OCI-LY1 (cell line): ENCODE measurements at regions not wholly inside any gene's neighbourhood (a gene's known extent, or its start where the extent isn't known, plus 50 kb on each side); places are given as distances from the start of the nearest gene placed in this dataset.

Experiments used
- H2AFZ ChIP-seq: fragments of 200-600 bp; sonication (generic), shearing (Covaris generic); 2 replicates; pipeline ENCODE4 v1.6.0; 2014; ENCODE audit warnings: antibody characterized with exemption, mild to moderate bottlenecking, low read length
- H3F3A ChIP-seq: fragments of 200-600 bp; sonication (generic), shearing (Covaris generic); 2 replicates; pipeline ENCODE4 v1.6.0; 2014; ENCODE audit warnings: mild to moderate bottlenecking, antibody characterized with exemption, low read length, moderate library complexity; ENCODE audit not compliant: insufficient read depth
- H3K27ac ChIP-seq: fragments of 200-600 bp; sonication (generic); 2 replicates; pipeline ENCODE4 v1.5.1; 2014; ENCODE audit warnings: low read length, mixed run types, mild to moderate bottlenecking, low read depth; ENCODE audit not compliant: poor library complexity, severe bottlenecking
- H3K27me3 ChIP-seq: fragments of 200-600 bp; sonication (generic); 2 replicates; pipeline ENCODE4 v1.6.0; 2014; ENCODE audit warnings: antibody characterized with exemption, mild to moderate bottlenecking, low read length, moderate library complexity; ENCODE audit not compliant: insufficient read depth
- H3K36me3 ChIP-seq: fragments of 200-600 bp; sonication (generic); 2 replicates; pipeline ENCODE4 v1.6.1; 2014; ENCODE audit warnings: mild to moderate bottlenecking, antibody characterized with exemption, low read length, moderate library complexity, mixed read lengths; ENCODE audit not compliant: insufficient read depth
- H3K4me1 ChIP-seq: fragments of 200-600 bp; sonication (generic); 2 replicates; pipeline ENCODE4 v1.5.1; 2014; ENCODE audit warnings: mild to moderate bottlenecking, low read length, moderate library complexity; ENCODE audit not compliant: insufficient read depth, severe bottlenecking
- H3K4me2 ChIP-seq: fragments of 200-600 bp; sonication (generic), shearing (Covaris generic); 2 replicates; pipeline ENCODE4 v1.6.1; 2014; ENCODE audit warnings: low read length
- H3K4me3 ChIP-seq: fragments of 200-600 bp; sonication (generic); 2 replicates; pipeline ENCODE4 v1.5.1; 2014; ENCODE audit warnings: low read length, low read depth, mild to moderate bottlenecking, mixed read lengths; ENCODE audit not compliant: poor library complexity, severe bottlenecking
- H3K79me2 ChIP-seq: fragments of 200-600 bp; shearing (Covaris generic); 2 replicates; pipeline ENCODE4 v1.6.1; 2016; ENCODE audit warnings: mixed run types, low read length, mixed read lengths; ENCODE audit not compliant: insufficient read depth
- H3K9ac ChIP-seq: fragments of 200-600 bp; sonication (generic), shearing (Covaris generic); 2 replicates; pipeline ENCODE4 v1.6.1; 2014; ENCODE audit warnings: mild to moderate bottlenecking, low read length, mixed read lengths
- H3K9me2 ChIP-seq: fragments of 200-600 bp; sonication (generic), shearing (Covaris generic); 2 replicates; pipeline ENCODE4 v1.6.1; 2014; ENCODE audit warnings: low read depth, mild to moderate bottlenecking, low read length, mixed read lengths
- H3K9me3 ChIP-seq: fragments of 200-600 bp; shearing (Covaris generic); 2 replicates; pipeline ENCODE4 v1.6.1; 2014; ENCODE audit warnings: low read length, mixed read lengths
- H4K20me1 ChIP-seq: fragments of 200-600 bp; sonication (generic), shearing (Covaris generic); 2 replicates; pipeline ENCODE4 v1.6.0; 2016; ENCODE audit warnings: mild to moderate bottlenecking, low read length; ENCODE audit not compliant: insufficient read depth
- EZH2 ChIP-seq: fragments of 200-600 bp; sonication (generic), shearing (Covaris generic); IDR thresholded peaks from 2 replicates; pipeline ENCODE4 v1.8.0; 2017; ENCODE audit warnings: borderline replicate concordance, mixed run types, mild to moderate bottlenecking, antibody characterized with exemption, low read length, moderate library complexity, mixed read lengths
- TF ChIP-seq, protein P1 (sequence below): fragments of 200-600 bp; sonication (generic), shearing (Covaris generic); IDR thresholded peaks from 2 replicates; pipeline ENCODE4 v1.5.1; 2017; ENCODE audit warnings: mild to moderate bottlenecking, antibody characterized with exemption, low read length, moderate library complexity, mixed read lengths

DNA sequence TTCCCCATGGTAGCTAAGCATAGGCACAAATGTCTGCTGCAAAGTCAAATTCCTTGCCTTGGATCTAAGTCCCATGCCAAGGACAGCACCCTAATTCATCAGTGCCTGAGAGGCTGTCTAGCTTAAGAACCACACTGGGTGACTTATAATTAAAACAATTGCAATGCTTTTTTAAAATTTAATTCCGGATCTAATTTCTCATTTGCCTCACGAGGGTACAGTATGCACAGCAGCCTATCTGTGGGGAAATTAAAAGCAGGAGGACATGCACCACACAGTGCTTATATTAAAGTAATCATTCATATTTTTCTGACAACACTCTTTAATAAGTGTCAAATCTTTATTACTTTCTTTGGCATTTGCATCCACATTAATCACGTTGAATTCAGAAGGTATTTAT lies 378.8 kb downstream of the GPAM start:
- H3K79me2 ChIP-seq: no peaks in the 10 kb centered on the region

DNA sequence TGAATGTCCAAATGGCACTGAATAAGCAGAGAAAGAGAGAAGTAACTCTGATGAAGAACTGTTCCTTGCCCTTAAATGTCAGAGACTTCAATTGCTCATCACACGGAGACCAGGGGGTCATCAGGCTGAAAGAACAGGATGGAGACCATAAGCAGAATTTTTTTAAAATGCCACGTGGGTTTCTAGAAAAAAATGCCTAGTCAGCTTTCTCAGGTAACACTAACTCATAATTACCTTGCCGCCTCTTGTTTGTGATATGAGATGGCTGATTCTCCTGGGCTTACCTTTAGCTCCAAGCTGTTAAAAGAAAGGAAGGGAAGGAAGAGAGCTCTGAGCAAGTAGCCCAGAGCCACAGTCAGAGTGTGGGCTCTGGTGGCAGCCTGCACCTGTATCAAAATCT lies 372.0 kb downstream of the GPAM start:
- Histone ChIP-seq H3K27ac (no peak overlapping the region), H3K9me2 (no peaks in the 10 kb centered on the region), H3K9me3 (no peaks in the 10 kb centered on the region), H3K4me1 (no peaks in the 10 kb centered on the region), H2AFZ (no peak overlapping the region), H3K4me3 (no peak overlapping the region), H4K20me1 (no peaks in the 10 kb centered on the region), H3K36me3 (no peaks in the 10 kb centered on the region), H3K79me2 (no peaks in the 10 kb centered on the region), H3K27me3 (no peaks in the 10 kb centered on the region), H3K4me2 (no peak overlapping the region), H3F3A (no peaks in the 10 kb centered on the region), H3K9ac (no peak overlapping the region)
- TF ChIP-seq, protein P1, sequence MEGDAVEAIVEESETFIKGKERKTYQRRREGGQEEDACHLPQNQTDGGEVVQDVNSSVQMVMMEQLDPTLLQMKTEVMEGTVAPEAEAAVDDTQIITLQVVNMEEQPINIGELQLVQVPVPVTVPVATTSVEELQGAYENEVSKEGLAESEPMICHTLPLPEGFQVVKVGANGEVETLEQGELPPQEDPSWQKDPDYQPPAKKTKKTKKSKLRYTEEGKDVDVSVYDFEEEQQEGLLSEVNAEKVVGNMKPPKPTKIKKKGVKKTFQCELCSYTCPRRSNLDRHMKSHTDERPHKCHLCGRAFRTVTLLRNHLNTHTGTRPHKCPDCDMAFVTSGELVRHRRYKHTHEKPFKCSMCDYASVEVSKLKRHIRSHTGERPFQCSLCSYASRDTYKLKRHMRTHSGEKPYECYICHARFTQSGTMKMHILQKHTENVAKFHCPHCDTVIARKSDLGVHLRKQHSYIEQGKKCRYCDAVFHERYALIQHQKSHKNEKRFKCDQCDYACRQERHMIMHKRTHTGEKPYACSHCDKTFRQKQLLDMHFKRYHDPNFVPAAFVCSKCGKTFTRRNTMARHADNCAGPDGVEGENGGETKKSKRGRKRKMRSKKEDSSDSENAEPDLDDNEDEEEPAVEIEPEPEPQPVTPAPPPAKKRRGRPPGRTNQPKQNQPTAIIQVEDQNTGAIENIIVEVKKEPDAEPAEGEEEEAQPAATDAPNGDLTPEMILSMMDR: no peak
- TF ChIP-seq EZH2: no peak

More for the DNA sequence above, 378.8 kb downstream of the GPAM start:
- no peaks in the 10 kb centered on the region for H3K36me3 ChIP-seq
- H2AFZ ChIP-seq: no peak overlapping the region
- H3K27ac ChIP-seq: no peak overlapping the region
- H3K27me3 ChIP-seq: no peaks in the 10 kb centered on the region
- TF ChIP-seq, protein P1: no peak
- TF ChIP-seq EZH2: no peak
- H3K9me3 ChIP-seq: no peaks in the 10 kb centered on the region
- H3K9me2 ChIP-seq: no peaks in the 10 kb centered on the region
- no peaks in the 10 kb centered on the region for H3F3A ChIP-seq
- no peak overlapping the region for H3K9ac ChIP-seq
- H3K4me2 ChIP-seq: no peak overlapping the region
- H3K4me3 ChIP-seq: no peak overlapping the region
- H3K4me1 ChIP-seq: no peaks in the 10 kb centered on the region
- no peaks in the 10 kb centered on the region for H4K20me1 ChIP-seq

DNA sequence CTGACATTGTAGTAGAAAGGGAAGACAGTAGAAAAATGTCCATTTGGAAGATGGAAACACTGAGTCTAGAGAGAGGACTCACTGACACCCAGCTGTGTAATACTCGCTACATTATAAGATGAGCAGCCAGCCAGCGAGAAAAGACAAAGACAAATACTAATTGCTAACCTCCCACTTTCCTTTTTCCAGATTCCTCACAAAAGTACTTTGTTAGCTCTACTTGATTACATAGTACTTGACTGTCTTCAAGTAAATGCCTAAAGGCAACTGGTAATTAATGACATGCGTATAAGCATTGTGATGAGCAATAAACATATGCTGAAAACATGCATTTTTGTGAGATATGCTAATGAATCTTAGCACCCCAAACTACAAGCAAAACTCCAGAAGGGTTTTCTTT lies 363.1 kb downstream of the GPAM start:
- H4K20me1 ChIP-seq: no peaks in the 10 kb centered on the region
- no peaks in the 10 kb centered on the region for H3F3A ChIP-seq
- H3K4me3 ChIP-seq: no peak overlapping the region
- TF ChIP-seq, protein P1: no peak
- TF ChIP-seq EZH2: no peak
- H3K9me3 ChIP-seq: no peaks in the 10 kb centered on the region
- H3K4me2 ChIP-seq: no peak overlapping the region
- no peaks in the 10 kb centered on the region for H3K9me2 ChIP-seq
- no peak overlapping the region for H2AFZ ChIP-seq
- no peaks in the 10 kb centered on the region for H3K79me2 ChIP-seq
- no peak overlapping the region for H3K9ac ChIP-seq
- H3K27me3 ChIP-seq: no peaks in the 10 kb centered on the region
- no peaks in the 10 kb centered on the region for H3K4me1 ChIP-seq
- H3K36me3 ChIP-seq: no peaks in the 10 kb centered on the region
- H3K27ac ChIP-seq: no peak overlapping the region
